ENCODE measurements at regions not wholly inside any gene's neighbourhood (a gene's known extent, or its start where the extent isn't known, plus 50 kb on each side); places are given as distances from the start of the nearest gene placed in this dataset.

DNA sequence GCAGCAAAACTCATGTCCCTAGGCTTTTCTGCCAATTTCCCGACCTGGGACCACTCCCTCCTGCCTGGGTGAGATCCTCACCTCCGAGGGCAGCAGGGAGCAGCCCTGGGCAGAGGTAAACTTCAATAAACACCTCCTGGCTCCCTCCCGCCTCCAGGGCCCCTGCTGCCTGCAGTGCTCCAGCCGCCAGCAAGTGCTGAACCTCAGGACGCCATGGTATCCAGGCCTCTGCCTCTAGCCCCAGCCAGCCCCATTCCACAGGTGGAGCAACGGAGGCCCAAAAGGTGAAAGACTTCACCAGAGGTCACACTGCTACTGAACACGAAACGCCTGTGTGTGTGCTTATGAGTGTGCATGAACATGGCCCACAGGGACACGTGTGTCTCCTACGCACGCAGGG lies 59.9 kb upstream of the LINGO1 start:
- Mint-ChIP-seq H3K36me3 (ENCODE audit: low read depth) (no peaks in the 10 kb centered on the region), H3K9me3 (ENCODE audit: insufficient read depth) (no peaks in the 10 kb centered on the region), H3K27me3 (ENCODE audit: low read depth) (peaks cover 7% of the 10 kb centered on the region), H3K4me1 (ENCODE audit: low read depth) (peaks cover 13% of the 10 kb centered on the region), H3K27ac (no peak overlapping the region), H3K4me3 (no peak overlapping the region)
- no peak for DNase-seq
- CTCF ChIA-PET = no interaction called here
- ATAC-seq = no peak
- POLR2A ChIA-PET = no interaction called here

DNA sequence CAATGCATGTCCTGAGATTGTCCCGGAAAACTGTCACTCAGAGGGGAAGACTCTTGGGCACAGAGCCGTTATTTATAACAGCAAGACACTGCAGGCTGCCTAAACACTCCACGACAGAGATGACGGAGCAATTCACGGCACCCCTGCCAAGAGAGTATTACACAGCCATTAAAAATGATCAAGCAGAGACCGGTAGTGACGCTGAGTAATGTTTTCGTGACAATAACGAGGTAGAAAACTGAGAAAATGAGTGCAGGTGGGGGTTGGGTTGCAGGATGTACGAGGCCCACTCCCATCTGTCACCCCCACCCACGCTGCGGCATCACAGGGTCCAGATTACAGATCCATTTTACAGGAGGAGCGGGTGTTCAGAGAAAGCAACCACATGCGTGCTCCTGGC lies 58.9 kb upstream of the LINGO1 start:
- no peak overlapping the region for H3K4me3 Mint-ChIP-seq
- peaks cover 7% of the 10 kb centered on the region for H3K27me3 Mint-ChIP-seq (ENCODE audit: low read depth)
- ChIA-PET POLR2A (no interaction called here), CTCF (no interaction called here)
- ATAC-seq = no peak
- no peaks in the 10 kb centered on the region for H3K36me3 Mint-ChIP-seq (ENCODE audit: low read depth)
- H3K4me1 Mint-ChIP-seq (ENCODE audit: low read depth) = peaks cover 13% of the 10 kb centered on the region
- no peak overlapping the region for H3K27ac Mint-ChIP-seq
- no peak for DNase-seq
- H3K9me3 Mint-ChIP-seq (ENCODE audit: insufficient read depth) = no peaks in the 10 kb centered on the region

DNA sequence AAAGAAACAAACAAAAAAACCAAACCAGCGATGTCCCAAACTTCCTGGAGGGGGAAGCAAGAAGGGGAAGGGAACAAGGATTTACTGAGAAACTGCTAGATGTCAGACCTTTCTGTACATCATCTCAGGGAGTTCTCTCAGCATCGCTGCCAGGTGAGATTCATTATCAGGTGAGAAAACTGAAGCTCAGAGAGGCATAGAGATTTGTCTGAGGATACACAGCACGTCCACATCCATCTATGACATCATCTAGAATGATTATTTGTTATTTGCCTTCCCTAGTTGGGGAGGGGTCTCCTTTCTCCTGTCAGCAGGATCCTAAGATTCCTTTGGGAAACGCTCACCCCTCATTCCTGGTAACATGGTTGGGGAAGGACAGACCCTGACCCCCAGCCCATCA lies 57.1 kb upstream of the LINGO1 start:
- DNase-seq (no peak), ATAC-seq (no peak)
- no peak overlapping the region for H3K4me3 Mint-ChIP-seq
- H3K4me1 Mint-ChIP-seq (ENCODE audit: low read depth) = peaks cover 13% of the 10 kb centered on the region
- H3K9me3 Mint-ChIP-seq (ENCODE audit: insufficient read depth) = no peaks in the 10 kb centered on the region
- H3K36me3 Mint-ChIP-seq (ENCODE audit: low read depth) = no peaks in the 10 kb centered on the region
- H3K27ac Mint-ChIP-seq = no peak overlapping the region
- POLR2A ChIA-PET = no interaction called here
- H3K27me3 Mint-ChIP-seq (ENCODE audit: low read depth) = peaks cover 7% of the 10 kb centered on the region
- CTCF ChIA-PET = no interaction called here

DNA sequence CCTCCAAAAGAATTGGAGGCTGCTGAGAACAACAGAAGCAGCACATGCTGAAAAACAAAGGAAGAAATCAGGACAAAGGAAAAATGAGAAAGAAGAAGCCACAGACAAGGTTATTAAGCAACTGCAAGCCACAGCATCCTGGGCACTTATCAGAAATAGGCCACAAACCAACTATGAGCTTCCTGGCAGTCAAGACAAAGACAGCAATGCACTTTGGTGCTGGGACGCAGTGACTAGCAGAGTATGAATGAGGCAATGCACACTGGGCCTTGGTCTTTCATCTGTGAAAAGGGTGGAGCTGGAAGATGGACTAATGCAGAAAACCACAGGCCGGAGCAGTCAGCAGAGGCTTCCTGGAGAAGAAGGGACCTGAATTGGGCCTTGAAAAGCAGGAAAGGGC lies 56.0 kb upstream of the LINGO1 start:
- POLR2A ChIA-PET = no interaction called here
- H3K27me3 Mint-ChIP-seq (ENCODE audit: low read depth) = peaks cover 7% of the 10 kb centered on the region
- no peak for ATAC-seq
- no peaks in the 10 kb centered on the region for H3K9me3 Mint-ChIP-seq (ENCODE audit: insufficient read depth)
- H3K4me1 Mint-ChIP-seq (ENCODE audit: low read depth) = peaks cover 13% of the 10 kb centered on the region
- H3K27ac Mint-ChIP-seq = no peak overlapping the region
- no peaks in the 10 kb centered on the region for H3K36me3 Mint-ChIP-seq (ENCODE audit: low read depth)
- H3K4me3 Mint-ChIP-seq = no peak overlapping the region
- CTCF ChIA-PET = no interaction called here
- no peak for DNase-seq

DNA sequence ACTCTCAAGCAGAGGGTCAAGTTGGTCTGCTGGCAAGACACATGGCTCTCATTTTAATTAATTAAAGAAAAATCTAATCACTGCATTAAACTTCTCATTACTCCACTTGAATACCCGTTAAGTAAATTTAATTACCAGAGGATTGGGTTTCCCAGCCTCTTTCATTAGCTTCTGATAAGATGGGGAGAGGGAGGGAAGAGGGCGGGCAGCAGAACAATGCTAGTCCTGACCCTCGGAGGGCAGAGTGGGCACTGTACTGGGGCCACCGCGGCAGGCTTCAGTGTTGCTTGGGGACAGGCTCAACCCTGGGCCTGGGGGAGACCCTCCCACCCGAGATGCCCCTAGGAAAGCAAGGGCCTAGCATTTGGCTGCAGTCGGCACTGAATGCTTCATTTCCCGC lies 55.6 kb upstream of the LINGO1 start:
- H3K27me3 Mint-ChIP-seq (ENCODE audit: low read depth) = peaks cover 7% of the 10 kb centered on the region
- no peak overlapping the region for H3K4me3 Mint-ChIP-seq
- no peaks in the 10 kb centered on the region for H3K9me3 Mint-ChIP-seq (ENCODE audit: insufficient read depth)
- ChIA-PET CTCF (no interaction called here), POLR2A (no interaction called here)
- H3K4me1 Mint-ChIP-seq (ENCODE audit: low read depth) = peaks cover 13% of the 10 kb centered on the region
- ATAC-seq (no peak), DNase-seq (no peak)
- H3K27ac Mint-ChIP-seq = no peak overlapping the region
- H3K36me3 Mint-ChIP-seq (ENCODE audit: low read depth) = no peaks in the 10 kb centered on the region

DNA sequence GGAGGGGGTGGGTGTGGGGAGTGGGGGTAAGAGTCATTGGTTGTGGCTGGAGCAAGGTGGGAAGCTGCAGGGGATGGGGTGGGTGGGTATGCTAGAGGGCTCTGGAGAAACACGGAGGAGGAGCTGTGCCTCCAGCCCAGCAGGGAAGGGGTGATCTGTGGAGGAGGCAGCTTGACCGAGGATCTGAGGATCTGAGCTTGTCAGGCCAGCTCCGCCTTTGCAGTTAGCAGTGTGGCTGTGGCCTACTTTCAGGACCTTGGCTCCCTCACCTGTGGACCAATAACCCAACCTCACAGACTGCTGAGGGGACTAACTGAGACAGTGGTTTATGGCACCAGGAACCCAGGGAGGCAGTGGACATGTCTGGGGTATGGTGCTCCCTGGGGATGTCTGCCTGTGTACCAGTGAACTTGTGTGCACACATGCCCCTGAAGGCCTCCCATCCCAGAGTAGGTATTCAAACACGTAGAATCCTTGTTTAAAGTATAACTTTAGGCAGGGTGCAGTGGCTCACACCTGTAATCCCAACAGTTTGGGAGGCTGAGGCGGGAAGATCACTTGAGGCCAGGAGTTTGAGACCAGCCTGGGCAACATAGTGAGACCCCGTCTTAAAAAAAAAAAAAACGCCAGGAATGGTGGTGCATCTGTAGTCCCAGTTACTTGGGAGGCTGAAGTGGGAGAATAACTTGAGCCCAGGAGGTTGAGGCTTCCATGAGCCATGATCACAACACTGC lies 52.5 kb upstream of the LINGO1 start:
- POLR2A ChIA-PET = no interaction called here
- H3K27ac Mint-ChIP-seq = no peak overlapping the region
- ATAC-seq = no peak
- peaks cover 13% of the 10 kb centered on the region for H3K4me1 Mint-ChIP-seq (ENCODE audit: low read depth)
- CTCF ChIA-PET = no interaction called here
- peaks cover 10% of the 10 kb centered on the region for H3K27me3 Mint-ChIP-seq (ENCODE audit: low read depth)
- H3K9me3 Mint-ChIP-seq (ENCODE audit: insufficient read depth) = no peaks in the 10 kb centered on the region
- H3K36me3 Mint-ChIP-seq (ENCODE audit: low read depth) = no peaks in the 10 kb centered on the region
- no peak for DNase-seq
- H3K4me3 Mint-ChIP-seq = no peak overlapping the region

DNA sequence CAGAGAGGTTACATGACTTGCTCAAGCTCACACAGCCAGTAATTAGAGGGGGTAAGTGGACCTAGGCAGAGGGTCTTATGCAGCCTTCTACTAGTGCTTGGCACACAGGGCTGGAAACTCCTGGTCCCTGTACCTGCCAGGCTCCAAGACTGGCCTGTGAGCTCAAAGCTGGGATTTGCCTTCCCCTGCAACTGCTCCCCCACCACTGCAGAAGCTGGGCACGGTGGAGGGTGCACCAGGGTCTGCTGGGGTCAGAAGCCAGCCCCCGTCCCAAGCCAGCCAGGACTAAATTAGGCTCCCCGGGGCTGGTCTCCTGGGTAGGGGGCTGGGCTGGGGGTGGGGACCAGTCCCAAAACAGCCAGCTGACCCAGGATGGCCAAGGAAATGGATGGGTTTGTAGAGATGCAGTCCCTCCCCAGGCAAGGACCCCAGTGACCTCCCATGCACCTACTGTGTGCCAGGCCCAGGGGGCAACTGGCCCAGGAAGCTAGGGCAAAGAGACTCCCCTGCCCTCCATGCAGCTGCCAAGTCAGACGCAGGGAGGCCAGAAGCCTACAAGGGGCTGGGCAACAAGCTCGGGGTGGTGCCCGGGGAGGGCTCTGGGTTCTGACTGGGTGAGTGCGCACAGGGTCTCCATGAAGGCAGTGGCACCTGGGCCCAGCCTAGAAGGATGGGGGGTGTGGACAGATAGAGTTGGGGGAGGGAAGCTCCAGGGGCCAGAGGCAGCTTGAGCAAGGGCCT lies 51.8 kb upstream of the LINGO1 start:
- peaks cover 10% of the 10 kb centered on the region for H3K4me1 Mint-ChIP-seq (ENCODE audit: low read depth)
- H3K9me3 Mint-ChIP-seq (ENCODE audit: insufficient read depth) = no peaks in the 10 kb centered on the region
- H3K36me3 Mint-ChIP-seq (ENCODE audit: low read depth) = no peaks in the 10 kb centered on the region
- H3K27ac Mint-ChIP-seq = no peak overlapping the region
- DNase-seq (no peak), ATAC-seq (no peak)
- peaks cover 10% of the 10 kb centered on the region for H3K27me3 Mint-ChIP-seq (ENCODE audit: low read depth)
- ChIA-PET CTCF (no interaction called here), POLR2A (no interaction called here)
- no peak overlapping the region for H3K4me3 Mint-ChIP-seq

DNA sequence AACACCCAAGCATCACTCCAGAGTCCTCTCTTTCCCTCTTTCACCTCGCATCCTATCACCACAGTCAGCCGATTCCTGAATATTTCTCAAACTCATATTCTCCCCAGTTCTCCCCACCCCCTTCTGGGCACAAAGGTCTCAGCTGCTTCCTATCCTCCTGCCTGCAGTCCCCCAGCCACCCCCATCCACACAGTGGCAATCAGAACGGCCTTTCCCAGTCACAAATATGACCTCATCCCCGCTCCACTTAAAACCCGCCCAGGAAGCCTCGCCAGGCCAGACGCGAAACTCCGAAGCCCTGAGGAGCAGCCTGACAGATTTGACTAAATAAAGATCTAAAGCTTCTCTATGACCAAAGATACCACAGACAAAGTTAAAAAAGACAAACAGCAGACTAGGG lies 49.9 kb upstream of the LINGO1 start:
- Mint-ChIP-seq H3K36me3 (ENCODE audit: low read depth) (no peaks in the 10 kb centered on the region), H3K4me3 (no peak overlapping the region), H3K27ac (no peak overlapping the region), H3K9me3 (ENCODE audit: insufficient read depth) (no peaks in the 10 kb centered on the region), H3K27me3 (ENCODE audit: low read depth) (peaks cover 14% of the 10 kb centered on the region), H3K4me1 (ENCODE audit: low read depth) (no peaks in the 10 kb centered on the region)
- ChIA-PET POLR2A (no interaction called here), CTCF (no interaction called here)
- ATAC-seq (no peak), DNase-seq (no peak)

All from activated CD8-positive, alpha-beta T cell treated with anti-CD3 and anti-CD28 coated beads, Interleukin-2, amount 10 ng/mL, durations not matched to agents 7 days and 5 days (primary cell).